ENCODE measurements at regions not wholly inside any gene's neighbourhood (a gene's known extent, or its start where the extent isn't known, plus 50 kb on each side); places are given as distances from the start of the nearest gene placed in this dataset.

- H2AFZ ChIP-seq (replicated peaks) = no peak overlapping the region
- Mint-ChIP-seq H3K27ac (no peak overlapping the region), H3K4me1 (peaks cover 5% of the 10 kb centered on the region), H3K36me3 (peaks cover 2% of the 10 kb centered on the region), H3K4me3 (no peak overlapping the region), H3K9me3 (no peaks in the 10 kb centered on the region), H3K27me3 (ENCODE audit: insufficient read depth, low read depth) (peaks cover 5% of the 10 kb centered on the region)
- H3K4me2 ChIP-seq = no peak overlapping the region
- H3K36me3 ChIP-seq = no peaks in the 10 kb centered on the region
- DNase-seq (ENCODE audit: low spot score) = no peak
- H3K4me1 ChIP-seq = peaks cover 5% of the 10 kb centered on the region
- H3K27me3 ChIP-seq = no peaks in the 10 kb centered on the region
- H3K27ac ChIP-seq = no peak overlapping the region
- no peak overlapping the region for H3K9ac ChIP-seq
- H4K20me1 ChIP-seq (ENCODE audit: low read depth) = no peaks in the 10 kb centered on the region
- H3K9me3 ChIP-seq (ENCODE audit: low read depth) = no peaks in the 10 kb centered on the region
- H3F3A ChIP-seq (ENCODE audit: low read depth) = no peaks in the 10 kb centered on the region
- no peaks in the 10 kb centered on the region for H3K79me2 ChIP-seq (ENCODE audit: low read depth)
- TF ChIP-seq EZH2phosphoT487 (IDR thresholded peaks at IDR 0.05) (no peak), CTCF (IDR thresholded peaks at IDR 0.05) (no peak), EZH2 (IDR thresholded peaks at IDR 0.05) (no peak)
- no peak overlapping the region for H3K4me3 ChIP-seq
Observed at GRCh38 chr11:115684135-115684534, 179.9 kb upstream of the CADM1 start.

- Histone ChIP-seq H3K27me3 (no peaks in the 10 kb centered on the region), H3K79me2 (ENCODE audit: low read depth) (no peaks in the 10 kb centered on the region), H3K36me3 (no peaks in the 10 kb centered on the region), H2AFZ (replicated peaks) (no peak overlapping the region), H3K27ac (no peak overlapping the region), H3K4me2 (no peak overlapping the region), H3K4me3 (no peak overlapping the region), H3K4me1 (peaks cover 15% of the 10 kb centered on the region), H3K9me3 (ENCODE audit: low read depth) (no peaks in the 10 kb centered on the region), H3K9ac (no peak overlapping the region), H4K20me1 (ENCODE audit: low read depth) (no peaks in the 10 kb centered on the region), H3F3A (ENCODE audit: low read depth) (no peaks in the 10 kb centered on the region)
- peaks cover 2% of the 10 kb centered on the region for H3K36me3 Mint-ChIP-seq
- no peak for DNase-seq (ENCODE audit: low spot score)
- H3K27ac Mint-ChIP-seq = no peak overlapping the region
- H3K9me3 Mint-ChIP-seq = no peaks in the 10 kb centered on the region
- peaks cover 5% of the 10 kb centered on the region for H3K4me1 Mint-ChIP-seq
- no peak for TF ChIP-seq EZH2phosphoT487 (IDR thresholded peaks at IDR 0.05)
- no peak for TF ChIP-seq EZH2 (IDR thresholded peaks at IDR 0.05)
- no peak for TF ChIP-seq CTCF (IDR thresholded peaks at IDR 0.05)
- peaks cover 6% of the 10 kb centered on the region for H3K27me3 Mint-ChIP-seq (ENCODE audit: insufficient read depth, low read depth)
- no peak overlapping the region for H3K4me3 Mint-ChIP-seq
Observed at GRCh38 chr11:115682888-115683287, 178.7 kb upstream of the CADM1 start.

GRCh38 chr11:115682101-115682500, 177.9 kb upstream of the CADM1 start:
- no peaks in the 10 kb centered on the region for H3K9me3 Mint-ChIP-seq
- H3K4me1 ChIP-seq = peaks cover 23% of the 10 kb centered on the region
- no peak overlapping the region for H3K9ac ChIP-seq
- TF ChIP-seq CTCF (IDR thresholded peaks at IDR 0.05) (no peak), EZH2 (IDR thresholded peaks at IDR 0.05) (no peak), EZH2phosphoT487 (IDR thresholded peaks at IDR 0.05) (no peak)
- H3K27ac Mint-ChIP-seq = no peak overlapping the region
- no peaks in the 10 kb centered on the region for H3K79me2 ChIP-seq (ENCODE audit: low read depth)
- H3K36me3 ChIP-seq = no peaks in the 10 kb centered on the region
- no peak overlapping the region for H3K27ac ChIP-seq
- no peak overlapping the region for H2AFZ ChIP-seq (replicated peaks)
- H3K36me3 Mint-ChIP-seq = peaks cover 2% of the 10 kb centered on the region
- no peak for DNase-seq (ENCODE audit: low spot score)
- H3K4me3 ChIP-seq = no peak overlapping the region
- no peak overlapping the region for H3K4me2 ChIP-seq
- H3F3A ChIP-seq (ENCODE audit: low read depth) = no peaks in the 10 kb centered on the region
- no peak overlapping the region for H3K4me3 Mint-ChIP-seq
- H3K4me1 Mint-ChIP-seq = peaks cover 7% of the 10 kb centered on the region
- peaks cover 9% of the 10 kb centered on the region for H3K27me3 Mint-ChIP-seq (ENCODE audit: insufficient read depth, low read depth)
- H3K9me3 ChIP-seq (ENCODE audit: low read depth) = no peaks in the 10 kb centered on the region
- H4K20me1 ChIP-seq (ENCODE audit: low read depth) = no peaks in the 10 kb centered on the region
- H3K27me3 ChIP-seq = no peaks in the 10 kb centered on the region
